ENCODE measurements at regions not wholly inside any gene's neighbourhood (a gene's known extent, or its start where the extent isn't known, plus 50 kb on each side); places are given as distances from the start of the nearest gene placed in this dataset.
"Not testable (repeated sequence)": the region's sequence is repeated elsewhere in the genome, so short reads cannot be mapped to it uniquely, and the experiment has no call there.

DNA sequence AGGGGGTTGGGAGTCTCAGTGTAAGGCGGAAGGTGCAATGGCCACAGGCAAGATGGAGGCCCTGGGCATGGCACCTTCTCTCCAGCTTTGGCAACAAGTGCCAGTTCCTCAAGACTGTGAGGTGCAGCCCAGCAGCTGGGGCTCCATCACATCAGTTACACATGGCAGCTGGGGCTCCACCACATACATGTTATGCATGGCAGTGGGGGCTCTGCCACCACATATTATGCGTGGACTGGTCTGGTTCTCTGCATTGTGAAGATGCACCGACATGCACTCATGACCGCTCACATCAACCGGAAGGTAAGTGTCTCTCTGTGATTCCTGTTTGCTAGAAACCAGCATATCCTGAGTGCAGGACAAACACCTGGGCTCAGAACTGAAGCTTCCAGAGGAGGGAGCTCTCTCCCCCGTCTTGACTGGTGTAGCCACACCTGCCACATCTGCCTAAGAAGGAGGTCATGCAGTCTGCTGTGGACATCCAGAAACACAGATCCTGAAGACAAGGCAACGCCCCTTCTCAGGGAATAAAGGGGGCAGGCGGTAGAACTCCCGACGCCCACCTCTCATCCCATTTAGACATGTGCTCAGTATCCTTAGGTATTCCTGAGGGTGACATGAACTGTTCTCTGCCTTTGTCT is 104.1 kb upstream of the TMPRSS2 start:
- CTCF ChIA-PET: interaction anchor here (0.7 to 1.8 kb wide), 5 partner anchors 9 to 495 kb away, joined by 3 to 5 read pairs (median 3); no protein-coding TSS in a partner anchor
- Mint-ChIP-seq H3K4me3 (no peak overlapping the region), H3K27me3 (peaks cover 24% of the 10 kb centered on the region), H3K9me3 (ENCODE audit: low read depth) (no peaks in the 10 kb centered on the region), H3K36me3 (no peaks in the 10 kb centered on the region), H3K4me1 (no peaks in the 10 kb centered on the region), H3K27ac (no peak overlapping the region)
- ATAC-seq (no peak), DNase-seq (no peak)

DNA sequence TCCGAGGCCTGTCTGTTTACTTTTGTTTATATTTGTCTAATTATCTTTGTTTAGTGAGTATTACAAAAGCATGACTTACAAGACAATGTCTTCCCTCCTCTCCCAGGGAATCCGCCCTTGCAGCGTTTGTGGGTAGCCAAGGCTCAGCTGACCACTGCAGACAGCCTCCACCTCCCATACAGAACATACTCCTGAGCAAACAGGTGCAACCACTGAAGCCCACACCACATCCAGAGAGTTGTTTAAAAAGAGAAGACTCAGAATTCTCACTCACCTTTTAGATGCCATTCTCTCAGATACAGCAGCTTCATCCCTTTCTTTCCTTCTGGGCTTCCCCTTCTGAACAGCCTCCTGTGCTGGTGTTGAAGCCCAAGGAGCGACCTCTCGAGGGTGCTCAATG is 103.5 kb upstream of the TMPRSS2 start:
- H3K36me3 Mint-ChIP-seq: no peaks in the 10 kb centered on the region
- no peaks in the 10 kb centered on the region for H3K4me1 Mint-ChIP-seq
- no peak overlapping the region for H3K27ac Mint-ChIP-seq
- H3K9me3 Mint-ChIP-seq (ENCODE audit: low read depth): no peaks in the 10 kb centered on the region
- no peak for ATAC-seq
- peaks cover 18% of the 10 kb centered on the region for H3K27me3 Mint-ChIP-seq
- H3K4me3 Mint-ChIP-seq: no peak overlapping the region
- DNase-seq: no peak
- CTCF ChIA-PET: interaction anchor here (1.0 to 1.6 kb wide), 5 partner anchors 10 to 328 kb away, joined by 3 to 5 read pairs (median 3); no protein-coding TSS in a partner anchor

GRCh38 chr21:41610840-41611115 is 102.8 kb upstream of the TMPRSS2 start:
- not testable (repeated sequence) for H3K4me3 Mint-ChIP-seq; DNase-seq; H3K27ac Mint-ChIP-seq; H3K36me3 Mint-ChIP-seq; H3K9me3 Mint-ChIP-seq (ENCODE audit: low read depth); H3K4me1 Mint-ChIP-seq; ATAC-seq
- CTCF ChIA-PET: interaction anchor here (1.0 to 1.3 kb wide), 2 partner anchors 21 to 36 kb away, joined by 3 read pairs; no protein-coding TSS in a partner anchor
- peaks cover 17% of the 10 kb centered on the region for H3K27me3 Mint-ChIP-seq

GRCh38 chr21:41610042-41610839 is 102.3 kb upstream of the TMPRSS2 start:
- no peak for ATAC-seq
- no peaks in the 10 kb centered on the region for H3K36me3 Mint-ChIP-seq
- no peak overlapping the region for H3K4me3 Mint-ChIP-seq

DNA sequence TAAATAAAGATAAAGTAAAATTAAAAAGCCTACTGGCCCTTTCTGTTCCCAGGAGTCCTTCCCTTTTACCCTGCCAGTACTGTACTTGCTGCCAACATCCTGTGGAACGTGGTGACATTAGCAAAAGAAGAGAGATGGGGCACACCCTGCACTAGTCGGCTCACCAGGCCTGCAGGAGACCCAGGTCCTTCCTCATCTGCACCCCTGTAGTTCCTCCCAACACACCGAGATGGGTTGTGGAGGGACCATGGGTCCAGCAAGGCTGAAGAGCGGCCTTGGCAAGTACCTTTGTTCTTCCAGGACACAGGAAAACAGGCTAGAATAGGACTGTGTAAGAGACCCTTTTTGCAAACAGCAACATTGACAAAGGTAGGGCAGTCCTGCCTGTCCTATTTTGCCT is 98.7 kb upstream of the TMPRSS2 start:
- no peaks in the 10 kb centered on the region for H3K9me3 Mint-ChIP-seq (ENCODE audit: low read depth)
- DNase-seq: no peak
- CTCF ChIA-PET: no interaction called here
- no peaks in the 10 kb centered on the region for H3K4me1 Mint-ChIP-seq
- peaks cover 12% of the 10 kb centered on the region for H3K27me3 Mint-ChIP-seq
- H3K4me3 Mint-ChIP-seq: no peak overlapping the region
- H3K27ac Mint-ChIP-seq: no peak overlapping the region
- no peak for ATAC-seq
- no peaks in the 10 kb centered on the region for H3K36me3 Mint-ChIP-seq

More at GRCh38 chr21:41610042-41610839, 102.3 kb upstream of the TMPRSS2 start:
- H3K9me3 Mint-ChIP-seq (ENCODE audit: low read depth): no peaks in the 10 kb centered on the region
- no peak overlapping the region for H3K27ac Mint-ChIP-seq
- H3K4me1 Mint-ChIP-seq: no peaks in the 10 kb centered on the region
- peaks cover 12% of the 10 kb centered on the region for H3K27me3 Mint-ChIP-seq
- CTCF ChIA-PET: interaction anchor here (1.0 to 1.7 kb wide), 4 partner anchors 20 to 507 kb away, joined by 3 to 4 read pairs (median 3); no protein-coding TSS in a partner anchor
- no peak for DNase-seq

GRCh38 chr21:41605934-41606285 is 98.0 kb upstream of the TMPRSS2 start:
- Mint-ChIP-seq H3K4me1 (no peaks in the 10 kb centered on the region), H3K4me3 (no peak overlapping the region), H3K27me3 (peaks cover 12% of the 10 kb centered on the region), H3K27ac (no peak overlapping the region), H3K9me3 (ENCODE audit: low read depth) (no peaks in the 10 kb centered on the region), H3K36me3 (no peaks in the 10 kb centered on the region)
- CTCF ChIA-PET: no interaction called here
- DNase-seq (no peak), ATAC-seq (no peak)

DNA sequence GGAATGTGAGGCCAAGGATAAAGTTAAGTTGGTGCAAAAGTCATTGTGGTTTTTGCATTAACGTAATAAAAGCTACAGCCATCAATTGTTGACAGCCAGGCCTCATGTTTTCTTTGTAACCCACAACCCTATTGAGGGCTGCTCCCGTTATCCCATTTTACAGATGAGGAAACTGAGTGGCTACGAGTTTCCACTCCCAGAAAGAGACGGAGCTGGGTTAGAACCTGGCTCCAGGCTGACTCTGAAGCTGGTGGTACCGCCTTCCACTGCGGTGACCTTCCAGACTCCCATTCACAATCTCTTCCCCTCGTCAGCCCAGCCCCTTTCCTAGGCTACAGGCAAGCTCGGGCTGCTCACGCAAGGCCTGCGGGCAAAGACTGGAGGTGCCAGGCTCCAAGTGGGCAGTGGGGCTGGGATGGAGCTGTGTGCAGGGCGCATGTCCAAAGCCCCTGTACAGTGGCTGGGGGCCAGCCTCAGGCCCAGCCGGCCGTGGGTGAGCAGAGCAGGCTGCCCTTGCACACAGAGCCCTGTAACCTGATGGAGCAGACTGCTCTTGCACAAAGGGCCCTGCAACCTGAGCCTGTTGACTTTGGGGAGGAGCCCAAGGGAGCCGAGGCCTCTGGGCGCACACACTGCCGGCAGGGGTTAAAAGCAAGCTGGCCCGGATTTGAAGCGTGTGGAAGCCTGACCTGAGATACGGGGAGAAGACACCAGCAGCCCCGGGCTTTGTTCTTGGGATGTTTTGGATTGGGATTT is 97.4 kb upstream of the TMPRSS2 start:
- CTCF ChIA-PET: no interaction called here
- Mint-ChIP-seq H3K36me3 (no peaks in the 10 kb centered on the region), H3K27me3 (peaks cover 12% of the 10 kb centered on the region), H3K27ac (no peak overlapping the region), H3K4me3 (no peak overlapping the region), H3K4me1 (no peaks in the 10 kb centered on the region), H3K9me3 (ENCODE audit: low read depth) (no peaks in the 10 kb centered on the region)
- DNase-seq: no peak
- ATAC-seq: no peak

DNA sequence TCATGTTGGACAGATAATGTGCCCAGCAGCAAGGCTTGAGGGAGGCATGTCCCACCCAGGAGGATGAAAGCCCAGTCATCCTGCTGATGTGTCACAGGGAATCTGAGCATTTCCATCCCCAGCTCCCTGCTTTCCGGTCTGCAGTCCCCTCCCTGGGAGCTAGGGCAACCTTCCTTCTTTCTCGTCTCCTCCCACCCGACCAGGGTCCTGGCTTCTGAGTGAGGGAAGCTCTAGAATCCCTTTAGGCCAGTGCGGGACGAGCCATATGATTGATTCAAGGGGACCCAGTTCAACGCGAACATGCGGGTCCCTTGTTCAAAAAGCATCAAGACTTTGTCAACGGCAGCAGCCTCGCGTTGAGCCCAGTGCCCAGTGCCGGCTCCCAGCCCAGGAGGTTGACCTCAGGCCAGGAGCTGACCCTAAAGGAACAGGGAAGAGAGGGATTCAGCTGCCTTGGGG is 96.7 kb upstream of the TMPRSS2 start:
- H3K4me3 Mint-ChIP-seq: no peak overlapping the region
- H3K9me3 Mint-ChIP-seq (ENCODE audit: low read depth): no peaks in the 10 kb centered on the region
- ATAC-seq (no peak), DNase-seq (no peak)
- CTCF ChIA-PET: no interaction called here
- H3K4me1 Mint-ChIP-seq: no peaks in the 10 kb centered on the region
- H3K27ac Mint-ChIP-seq: no peak overlapping the region
- H3K27me3 Mint-ChIP-seq: peaks cover 4% of the 10 kb centered on the region
- H3K36me3 Mint-ChIP-seq: no peaks in the 10 kb centered on the region

DNA sequence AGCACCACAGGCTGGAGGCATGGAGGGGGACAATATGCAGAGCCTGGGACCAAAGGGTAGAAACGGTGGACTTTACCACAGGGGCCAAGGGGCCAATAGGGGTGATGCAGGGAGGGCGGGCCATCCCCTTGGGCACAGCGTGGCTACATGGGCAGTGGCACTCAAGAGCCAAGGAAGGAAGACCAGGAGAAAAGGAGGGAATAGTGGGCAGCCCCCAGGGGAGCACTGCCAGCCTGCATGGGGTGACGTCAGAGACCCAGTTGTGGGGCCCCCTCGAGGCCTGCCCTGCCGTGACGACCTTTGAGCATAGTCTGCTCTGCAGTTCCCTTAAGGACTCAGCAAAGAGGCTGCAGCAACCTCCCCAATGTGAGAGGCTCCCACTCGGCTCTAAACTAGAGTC is 95.5 kb upstream of the TMPRSS2 start:
- H3K27me3 Mint-ChIP-seq: peaks cover 2% of the 10 kb centered on the region
- ATAC-seq: no peak
- H3K9me3 Mint-ChIP-seq (ENCODE audit: low read depth): no peaks in the 10 kb centered on the region
- no peaks in the 10 kb centered on the region for H3K36me3 Mint-ChIP-seq
- no peak for DNase-seq
- no peak overlapping the region for H3K4me3 Mint-ChIP-seq
- no peak overlapping the region for H3K27ac Mint-ChIP-seq
- CTCF ChIA-PET: no interaction called here
- no peaks in the 10 kb centered on the region for H3K4me1 Mint-ChIP-seq

DNA sequence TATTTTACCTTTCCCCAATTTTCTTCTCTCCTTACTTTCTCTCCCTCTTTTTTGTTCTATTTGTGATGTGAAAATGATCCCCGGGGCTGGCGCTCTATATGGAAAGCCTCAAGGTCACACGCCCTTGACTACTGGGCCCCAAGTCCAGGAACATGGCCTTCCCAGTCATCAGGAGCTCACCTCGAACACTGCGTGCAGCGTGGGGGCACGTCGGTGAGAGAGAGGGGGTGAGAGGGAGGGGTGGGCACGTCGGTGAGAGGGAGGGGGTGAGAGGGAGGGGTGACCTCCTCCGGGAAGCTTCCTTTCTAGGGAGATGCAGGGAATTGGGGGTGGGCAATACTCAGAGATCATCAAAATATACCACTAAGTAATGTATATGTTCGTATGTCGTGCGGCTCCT is 94.6 kb upstream of the TMPRSS2 start:
- ATAC-seq (no peak), DNase-seq (no peak)
- Mint-ChIP-seq H3K27ac (no peak overlapping the region), H3K9me3 (ENCODE audit: low read depth) (no peaks in the 10 kb centered on the region), H3K27me3 (peaks cover 2% of the 10 kb centered on the region), H3K36me3 (no peaks in the 10 kb centered on the region), H3K4me1 (no peaks in the 10 kb centered on the region), H3K4me3 (no peak overlapping the region)
- CTCF ChIA-PET: no interaction called here

DNA sequence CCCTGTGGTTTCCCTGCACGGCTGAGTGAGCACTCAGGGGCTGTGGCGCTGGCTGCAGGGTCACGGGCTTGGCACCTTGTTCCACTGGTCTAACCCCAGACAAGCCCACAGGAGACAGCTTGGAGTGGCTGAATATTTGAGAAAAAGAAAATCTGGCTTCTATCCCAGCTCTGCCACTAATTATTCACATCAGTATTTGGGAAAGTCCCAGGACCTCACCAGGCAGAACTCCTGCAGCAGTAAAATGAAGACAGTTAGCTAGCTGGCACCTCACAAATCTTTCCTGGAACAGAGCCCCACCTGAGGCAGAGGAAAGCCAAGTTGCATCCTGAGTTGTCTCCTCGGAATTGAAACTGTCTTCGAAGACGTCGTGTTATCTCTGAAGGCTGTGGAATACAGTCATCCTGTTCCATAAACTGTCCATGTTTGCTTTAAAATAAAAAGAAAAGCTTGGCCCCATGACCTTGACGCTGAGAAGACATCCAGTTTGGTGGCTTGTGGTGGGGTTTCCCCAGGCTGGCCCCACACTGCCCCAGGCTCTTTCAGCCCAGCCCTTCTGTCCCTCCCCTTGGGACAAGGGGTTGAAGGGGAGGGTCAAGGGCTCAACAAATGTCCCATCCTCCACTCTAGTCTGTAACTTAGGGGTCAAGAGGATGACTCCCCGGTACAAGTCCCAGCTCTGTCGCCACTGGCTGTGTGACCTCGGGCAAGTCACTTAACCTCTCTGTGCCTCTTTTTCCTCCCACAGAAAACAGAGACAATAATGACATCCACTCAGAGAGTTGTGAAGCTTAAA is 93.8 kb upstream of the TMPRSS2 start:
- Mint-ChIP-seq H3K9me3 (ENCODE audit: low read depth) (no peaks in the 10 kb centered on the region), H3K27me3 (peaks cover 2% of the 10 kb centered on the region), H3K4me1 (no peaks in the 10 kb centered on the region), H3K36me3 (no peaks in the 10 kb centered on the region), H3K4me3 (no peak overlapping the region), H3K27ac (no peak overlapping the region)
- DNase-seq: no peak
- ATAC-seq: no peak
- CTCF ChIA-PET: no interaction called here

DNA sequence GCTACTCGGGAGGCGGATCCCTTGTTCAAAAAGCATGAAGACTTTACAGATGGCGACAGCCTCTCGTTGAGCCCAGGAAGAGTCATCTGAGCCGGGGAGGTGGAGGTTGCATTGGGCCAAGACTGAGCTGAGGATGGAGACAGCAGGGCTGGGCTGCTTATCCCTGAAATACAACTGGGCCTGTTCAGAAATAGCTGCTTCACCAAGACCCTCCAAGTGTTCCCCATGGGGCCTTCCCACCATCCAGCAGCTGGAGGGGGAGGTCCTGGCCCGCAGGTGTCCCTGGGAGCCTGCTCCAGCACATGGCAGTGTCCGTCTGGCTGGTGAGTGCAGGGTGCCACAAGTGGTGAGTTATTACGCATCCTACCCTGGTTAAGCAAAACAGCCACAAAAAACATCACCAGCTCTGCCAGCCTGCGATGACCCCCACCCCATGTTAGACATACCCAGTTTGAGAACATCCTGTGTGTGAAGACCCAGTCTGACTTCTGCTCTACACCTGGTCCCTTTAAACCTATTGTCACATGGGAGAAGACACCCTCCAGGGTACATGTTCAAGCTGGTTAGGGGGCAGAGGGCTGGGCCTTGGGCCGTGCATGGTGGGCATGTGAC is 93.1 kb upstream of the TMPRSS2 start:
- Mint-ChIP-seq H3K4me1 (no peaks in the 10 kb centered on the region), H3K9me3 (ENCODE audit: low read depth) (no peaks in the 10 kb centered on the region), H3K4me3 (no peak overlapping the region), H3K27me3 (peaks cover 1% of the 10 kb centered on the region), H3K36me3 (no peaks in the 10 kb centered on the region), H3K27ac (no peak overlapping the region)
- no peak for DNase-seq
- CTCF ChIA-PET: no interaction called here
- ATAC-seq: no peak

- DNase-seq (no peak), ATAC-seq (no peak)
- CTCF ChIA-PET: no interaction called here
- no peaks in the 10 kb centered on the region for H3K36me3 Mint-ChIP-seq
- H3K4me3 Mint-ChIP-seq: no peak overlapping the region
- H3K27ac Mint-ChIP-seq: no peak overlapping the region
- H3K4me1 Mint-ChIP-seq: no peaks in the 10 kb centered on the region
- no peaks in the 10 kb centered on the region for H3K9me3 Mint-ChIP-seq (ENCODE audit: low read depth)
- no peaks in the 10 kb centered on the region for H3K27me3 Mint-ChIP-seq
Measured at GRCh38 chr21:41600556-41600955, 92.6 kb upstream of the TMPRSS2 start.
